SU-DHL-6 (cell line): ENCODE measurements at regions not wholly inside any gene's neighbourhood (a gene's known extent, or its start where the extent isn't known, plus 50 kb on each side); places are given as distances from the start of the nearest gene placed in this dataset.

Source experiments
- EZH2phosphoT487 ChIP-seq: fragments of 200-600 bp; sonication (generic), shearing (Covaris generic); conservative IDR thresholded peaks from 2 replicates; pipeline ENCODE4 v1.6.1; 2018; ENCODE audit warnings: mild to moderate bottlenecking, antibody characterized with exemption, low read length, moderate library complexity, mixed read lengths
- TF ChIP-seq, protein P1 (sequence below): fragments of 200-600 bp; sonication (generic); IDR thresholded peaks from one replicate; pipeline ENCODE4 v1.5.1; 2017; ENCODE audit warnings: antibody characterized with exemption, mild to moderate bottlenecking, low read length, moderate library complexity; ENCODE audit not compliant: insufficient read depth, poor library complexity, severe bottlenecking

DNA sequence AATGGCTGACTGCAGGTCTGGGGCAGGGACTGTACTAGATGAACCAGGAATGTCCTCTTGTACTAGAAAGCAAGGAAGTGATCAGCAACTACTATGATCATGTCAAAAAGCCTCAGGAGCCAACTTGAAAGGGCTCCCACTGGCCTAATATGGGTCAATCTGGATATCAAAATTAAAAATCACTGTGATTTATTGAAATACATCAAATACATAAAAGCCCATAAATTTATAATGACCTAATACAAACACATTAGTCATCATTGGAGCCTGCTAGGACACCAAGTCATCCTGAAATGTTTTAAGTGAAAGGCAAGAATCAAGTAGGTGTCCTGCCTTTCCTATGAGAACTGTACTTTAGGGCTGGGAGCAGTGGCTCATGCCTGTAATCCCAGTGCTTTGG lies 70.5 kb upstream of the KLHL13 start:
- TF ChIP-seq, protein P1, sequence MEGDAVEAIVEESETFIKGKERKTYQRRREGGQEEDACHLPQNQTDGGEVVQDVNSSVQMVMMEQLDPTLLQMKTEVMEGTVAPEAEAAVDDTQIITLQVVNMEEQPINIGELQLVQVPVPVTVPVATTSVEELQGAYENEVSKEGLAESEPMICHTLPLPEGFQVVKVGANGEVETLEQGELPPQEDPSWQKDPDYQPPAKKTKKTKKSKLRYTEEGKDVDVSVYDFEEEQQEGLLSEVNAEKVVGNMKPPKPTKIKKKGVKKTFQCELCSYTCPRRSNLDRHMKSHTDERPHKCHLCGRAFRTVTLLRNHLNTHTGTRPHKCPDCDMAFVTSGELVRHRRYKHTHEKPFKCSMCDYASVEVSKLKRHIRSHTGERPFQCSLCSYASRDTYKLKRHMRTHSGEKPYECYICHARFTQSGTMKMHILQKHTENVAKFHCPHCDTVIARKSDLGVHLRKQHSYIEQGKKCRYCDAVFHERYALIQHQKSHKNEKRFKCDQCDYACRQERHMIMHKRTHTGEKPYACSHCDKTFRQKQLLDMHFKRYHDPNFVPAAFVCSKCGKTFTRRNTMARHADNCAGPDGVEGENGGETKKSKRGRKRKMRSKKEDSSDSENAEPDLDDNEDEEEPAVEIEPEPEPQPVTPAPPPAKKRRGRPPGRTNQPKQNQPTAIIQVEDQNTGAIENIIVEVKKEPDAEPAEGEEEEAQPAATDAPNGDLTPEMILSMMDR, result no peak
- TF ChIP-seq EZH2phosphoT487, result no peak
